Lung (tissue), 11 donors: ENCODE measurements at regions not wholly inside any gene's neighbourhood (a gene's known extent, or its start where the extent isn't known, plus 50 kb on each side); places are given as distances from the start of the nearest gene placed in this dataset.

ENCODE experiments used
- ATAC-seq: fragments of 200-7000 bp; cut with Tn5 transposase; one replicate; pipeline ENCODE4 v1.9.1; 2020; ENCODE audit warnings: moderate number of reproducible peaks; ENCODE audit not compliant: insufficient read depth, low FRiP score
- DNase-seq, 3 donors: peaks; one replicate each; pipeline ENCODE4 v3.0.0-alpha.2; 2013 to 2017
- H3K27ac ChIP-seq, 2 donors: one replicate each; pipeline ENCODE4 v1.5.1; 2013; ENCODE audit warnings: mild to moderate bottlenecking in 2 of 2, moderate library complexity in 2 of 2, control low read depth in 1 of 2, inconsistent platforms in 1 of 2, low read depth in 1 of 2, low read length in 1 of 2
- H3K27me3 ChIP-seq, 3 donors: one replicate each; pipeline ENCODE4 v1.5.1; 2013; ENCODE audit warnings: low read length in 2 of 3; ENCODE audit not compliant: control insufficient read depth in 3 of 3, insufficient read depth in 3 of 3
- H3K36me3 ChIP-seq, 4 donors: one replicate each; pipeline ENCODE4 v1.5.1; 2013; ENCODE audit warnings: low read length in 4 of 4, mild to moderate bottlenecking in 1 of 4, moderate library complexity in 1 of 4; ENCODE audit not compliant: control insufficient read depth in 4 of 4, insufficient read depth in 4 of 4
- H3K4me1 ChIP-seq, 5 donors: one replicate each; pipeline ENCODE4 v1.5.1; 2013; ENCODE audit warnings: low read length in 5 of 5, mild to moderate bottlenecking in 2 of 5, moderate library complexity in 1 of 5; ENCODE audit not compliant: control insufficient read depth in 5 of 5, insufficient read depth in 5 of 5
- H3K4me3 ChIP-seq: one replicate; pipeline ENCODE4 v1.5.1; 2013; ENCODE audit warnings: mild to moderate bottlenecking, control low read depth, moderate library complexity
- H3K9ac ChIP-seq, 2 donors: one replicate each; pipeline ENCODE4 v1.5.1; 2013; ENCODE audit warnings: low read length in 2 of 2, control low read depth in 1 of 2; ENCODE audit not compliant: insufficient read depth in 1 of 2
- H3K9me3 ChIP-seq, 4 donors: one replicate each; pipeline ENCODE4 v1.5.1; 2013; ENCODE audit warnings: low read length in 3 of 4, mild to moderate bottlenecking in 1 of 4, moderate library complexity in 1 of 4; ENCODE audit not compliant: control insufficient read depth in 4 of 4, insufficient read depth in 3 of 4
- WGBS, 2 donors: extraction: QIAGEN DNeasy Blood & Tissue Kit; methylation state at CpG; one replicate each; pipeline ENCODE4 v1.1.7; 2013; 5-methylcytosine and 5-hydroxymethylcytosine counted together
- TF ChIP-seq, protein P1 (sequence below): IDR thresholded peaks from 2 replicates; pipeline ENCODE4 v1.5.1; 2012; ENCODE audit warnings: mild to moderate bottlenecking; ENCODE audit errors: control extremely low read depth, extremely low read depth
- donor health status: control.
- donor health status: control.
- donor health status: Bipolar disorder and iron deficiency.
- donor health status: healthy.
- donor health status: DM: yes; HTN: yes; CAD: no.

- H3K27ac ChIP-seq = no peak overlapping the region
- no peak overlapping the region for H3K9ac ChIP-seq
- no peaks in the 10 kb centered on the region for H3K36me3 ChIP-seq
- no peak overlapping the region for H3K4me3 ChIP-seq
- no peak for DNase-seq
- no peak for ATAC-seq
- no peaks in the 10 kb centered on the region for H3K4me1 ChIP-seq
- 60 to 78% methylated on average over 1 of the region's 1 CpG for WGBS, 2 donors
- no peaks in the 10 kb centered on the region for H3K9me3 ChIP-seq
- TF ChIP-seq, protein P1, sequence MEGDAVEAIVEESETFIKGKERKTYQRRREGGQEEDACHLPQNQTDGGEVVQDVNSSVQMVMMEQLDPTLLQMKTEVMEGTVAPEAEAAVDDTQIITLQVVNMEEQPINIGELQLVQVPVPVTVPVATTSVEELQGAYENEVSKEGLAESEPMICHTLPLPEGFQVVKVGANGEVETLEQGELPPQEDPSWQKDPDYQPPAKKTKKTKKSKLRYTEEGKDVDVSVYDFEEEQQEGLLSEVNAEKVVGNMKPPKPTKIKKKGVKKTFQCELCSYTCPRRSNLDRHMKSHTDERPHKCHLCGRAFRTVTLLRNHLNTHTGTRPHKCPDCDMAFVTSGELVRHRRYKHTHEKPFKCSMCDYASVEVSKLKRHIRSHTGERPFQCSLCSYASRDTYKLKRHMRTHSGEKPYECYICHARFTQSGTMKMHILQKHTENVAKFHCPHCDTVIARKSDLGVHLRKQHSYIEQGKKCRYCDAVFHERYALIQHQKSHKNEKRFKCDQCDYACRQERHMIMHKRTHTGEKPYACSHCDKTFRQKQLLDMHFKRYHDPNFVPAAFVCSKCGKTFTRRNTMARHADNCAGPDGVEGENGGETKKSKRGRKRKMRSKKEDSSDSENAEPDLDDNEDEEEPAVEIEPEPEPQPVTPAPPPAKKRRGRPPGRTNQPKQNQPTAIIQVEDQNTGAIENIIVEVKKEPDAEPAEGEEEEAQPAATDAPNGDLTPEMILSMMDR = no peak
- no peaks in the 10 kb centered on the region for H3K27me3 ChIP-seq
Observed at GRCh38 chrX:121298499-121298898, 251.1 kb downstream of the GLUD2 start.

GRCh38 chrX:121301356-121301755 is 253.9 kb downstream of the GLUD2 start:
- ATAC-seq (no peak), DNase-seq (no peak)
- WGBS, 2 donors = 87 to 100% methylated on average over 2 of the region's 2 CpGs
- H3K27me3 ChIP-seq = no peaks in the 10 kb centered on the region
- H3K4me1 ChIP-seq = no peaks in the 10 kb centered on the region
- H3K4me3 ChIP-seq = no peak overlapping the region
- no peak overlapping the region for H3K27ac ChIP-seq
- TF ChIP-seq, protein P1 = no peak
- no peak overlapping the region for H3K9ac ChIP-seq
- H3K36me3 ChIP-seq = no peaks in the 10 kb centered on the region
- H3K9me3 ChIP-seq = no peaks in the 10 kb centered on the region

- Histone ChIP-seq H3K27me3 (no peaks in the 10 kb centered on the region), H3K9ac (no peak overlapping the region), H3K9me3 (no peaks in the 10 kb centered on the region), H3K4me1 (no peaks in the 10 kb centered on the region), H3K4me3 (no peak overlapping the region), H3K27ac (no peak overlapping the region), H3K36me3 (no peaks in the 10 kb centered on the region)
- TF ChIP-seq, protein P1 = no peak
- DNase-seq (no peak), ATAC-seq (no peak)
- WGBS, 2 donors = 83 to 90% methylated on average over 1 of the region's 1 CpG
Observed at GRCh38 chrX:121301822-121302221, 254.4 kb downstream of the GLUD2 start.

DNA sequence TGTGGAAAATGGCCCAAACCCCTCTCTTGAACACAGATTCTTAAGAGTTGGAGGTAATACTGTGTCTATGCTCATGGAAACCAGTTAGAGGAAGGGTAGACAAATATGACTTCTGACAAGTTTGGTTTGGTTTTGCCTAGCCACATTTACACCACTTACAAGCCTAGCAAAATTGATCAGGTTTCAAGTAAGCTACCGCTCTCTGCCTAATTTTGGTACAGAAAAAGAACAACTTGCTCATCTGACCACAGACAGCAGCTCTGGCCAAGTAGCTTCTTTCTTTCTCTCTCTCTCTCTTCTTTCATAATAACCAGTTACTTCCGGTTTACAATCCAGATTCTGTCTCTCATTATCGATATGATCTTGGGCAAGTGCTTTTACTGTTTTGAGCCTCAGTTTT is 260.0 kb downstream of the GLUD2 start:
- no peaks in the 10 kb centered on the region for H3K36me3 ChIP-seq
- ATAC-seq = no peak
- TF ChIP-seq, protein P1 = no peak
- H3K9ac ChIP-seq = no peak overlapping the region
- no peaks in the 10 kb centered on the region for H3K4me1 ChIP-seq
- DNase-seq = no peak
- no peak overlapping the region for H3K27ac ChIP-seq
- H3K4me3 ChIP-seq = no peak overlapping the region
- no peaks in the 10 kb centered on the region for H3K27me3 ChIP-seq
- 70 to 85% methylated on average over 3 of the region's 3 CpGs for WGBS, 2 donors
- H3K9me3 ChIP-seq = peaks cover 0 to 2% (median 0%) of the 10 kb centered on the region in 4 donors
